NT2/D1 (cell line): ENCODE measurements at regions not wholly inside any gene's neighbourhood (a gene's known extent, or its start where the extent isn't known, plus 50 kb on each side); places are given as distances from the start of the nearest gene placed in this dataset.

Experiments used
- YY1 ChIP-seq: IDR thresholded peaks from 2 replicates; pipeline ENCODE4 v1.6.1; 2011; ENCODE audit not compliant: insufficient read length, insufficient read depth
- ZNF274 ChIP-seq: IDR thresholded peaks from 2 replicates; pipeline ENCODE4 v1.6.1; 2011; ENCODE audit warnings: mild to moderate bottlenecking, low read depth, low read length

DNA sequence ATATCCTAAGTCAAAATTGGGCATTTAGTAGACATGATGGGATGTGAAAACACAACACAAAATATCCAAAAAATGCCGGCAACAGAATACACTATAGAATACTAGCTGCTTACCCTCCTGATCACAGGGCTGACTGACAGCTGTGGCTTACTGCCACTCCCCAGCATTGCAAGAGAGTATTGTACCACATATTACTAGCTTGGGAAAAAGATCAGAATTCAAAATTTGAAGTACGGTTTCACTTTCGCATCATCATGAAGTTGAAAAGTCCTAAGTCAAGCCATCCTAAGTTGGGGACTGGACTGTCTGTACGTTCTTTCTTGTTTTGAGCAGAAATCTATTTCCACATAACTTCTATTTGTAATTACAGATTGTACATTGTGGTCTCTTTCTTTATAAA is 851.4 kb downstream of the MAT2B start:
- TF ChIP-seq YY1 (no peak), ZNF274 (no peak)
